ENCODE measurements at regions not wholly inside any gene's neighbourhood (a gene's known extent, or its start where the extent isn't known, plus 50 kb on each side); places are given as distances from the start of the nearest gene placed in this dataset.

GRCh38 chr5:137808503-137809135, 54.5 kb upstream of the HNRNPA0 start:
- no peak for TF ChIP-seq ZNF592 (IDR thresholded peaks at IDR 0.05)
- no peak for TF ChIP-seq CTCF (IDR thresholded peaks at IDR 0.05 in 2 of 3, conservative IDR thresholded peaks at IDR 0.05 in 1 of 3; ENCODE audit: control insufficient read depth in 2 of 3, extremely low read depth in 1 of 3, insufficient read depth in 1 of 3, low read depth in 3 of 3, low read length in 3 of 3)
- no peak for TF ChIP-seq BACH1 (IDR thresholded peaks at IDR 0.05; ENCODE audit: borderline replicate concordance)
- no peak for TF ChIP-seq ZBTB40 (IDR thresholded peaks at IDR 0.05; ENCODE audit: borderline replicate concordance)
- TF ChIP-seq MEF2B (IDR thresholded peaks at IDR 0.05; ENCODE audit: partially characterized antibody, poor library complexity, severe bottlenecking): no peak
- no peak for TF ChIP-seq ATF3 (IDR thresholded peaks at IDR 0.05; ENCODE audit: borderline replicate concordance, extremely low read depth, low read depth, low read length)
- no peak for TF ChIP-seq ZNF207 (IDR thresholded peaks at IDR 0.05; ENCODE audit: borderline replicate concordance)

Data from GM12878 (cell line).